GM23338 (cell line): ENCODE measurements at regions not wholly inside any gene's neighbourhood (a gene's known extent, or its start where the extent isn't known, plus 50 kb on each side); places are given as distances from the start of the nearest gene placed in this dataset.

Experiments
- ATAC-seq: fragments of 200-7000 bp; cut with Tn5 transposase; 3 replicates; pipeline ENCODE4 v1.9.1; 2020
- DNase-seq: peaks from one replicate; pipeline ENCODE4 v3.0.0-alpha.2; 2015; ENCODE audit warnings: low spot score
- H2AFZ ChIP-seq: fragments of 200-600 bp; sonication (generic); 2 replicates; pipeline ENCODE4 v1.8.0; 2016; ENCODE audit warnings: antibody characterized with exemption, mild to moderate bottlenecking, moderate library complexity
- H3F3A ChIP-seq: fragments of 200-600 bp; sonication (generic); replicated peaks from 2 replicates; pipeline ENCODE4 v1.8.0; 2017; ENCODE audit warnings: antibody characterized with exemption, mixed run types, low read depth
- H3K27ac ChIP-seq: fragments of 200-600 bp; sonication (generic); 2 replicates; pipeline ENCODE4 v1.6.1; 2016; ENCODE audit warnings: low read depth
- H3K27me3 ChIP-seq: fragments of 200-600 bp; sonication (generic); 2 replicates; pipeline ENCODE4 v1.8.0; 2016; ENCODE audit warnings: mild to moderate bottlenecking, mixed run types, moderate library complexity; ENCODE audit not compliant: insufficient read depth
- H3K36me3 ChIP-seq: fragments of 200-600 bp; sonication (generic); 2 replicates; pipeline ENCODE4 v1.8.0; 2016; ENCODE audit warnings: mild to moderate bottlenecking; ENCODE audit not compliant: insufficient read depth
- H3K4me1 ChIP-seq: fragments of 200-600 bp; sonication (generic); 2 replicates; pipeline ENCODE4 v1.8.0; 2016; ENCODE audit warnings: mild to moderate bottlenecking, moderate library complexity; ENCODE audit not compliant: insufficient read depth
- H3K4me2 ChIP-seq: fragments of 200-600 bp; sonication (generic); 2 replicates; pipeline ENCODE4 v1.7.1; 2017; ENCODE audit warnings: mixed run types
- H3K4me3 ChIP-seq: fragments of 200-600 bp; sonication (generic); 2 replicates; pipeline ENCODE4 v1.6.1; 2016; ENCODE audit warnings: mixed run types
- H3K79me2 ChIP-seq: fragments of 200-600 bp; sonication (generic); replicated peaks from 2 replicates; pipeline ENCODE4 v1.8.0; 2017; ENCODE audit warnings: mild to moderate bottlenecking; ENCODE audit not compliant: insufficient read depth
- H3K9me2 ChIP-seq: fragments of 200-600 bp; sonication (generic); 2 replicates; pipeline ENCODE4 v1.8.0; 2017; ENCODE audit not compliant: insufficient read depth
- H4K20me1 ChIP-seq: fragments of 200-600 bp; sonication (generic); replicated peaks from 2 replicates; pipeline ENCODE4 v1.8.0; 2017; ENCODE audit warnings: mild to moderate bottlenecking; ENCODE audit not compliant: insufficient read depth
- H3K27ac Mint-ChIP-seq: 2 replicates; pipeline ENCODE4 v1.8.0; 2020; ENCODE audit warnings: inconsistent platforms, mild to moderate bottlenecking, moderate library complexity, mixed read lengths
- H3K27me3 Mint-ChIP-seq: 3 replicates; pipeline ENCODE4 v1.8.0; 2022; ENCODE audit warnings: low read depth, mild to moderate bottlenecking, moderate library complexity, mixed read lengths, inconsistent platforms; ENCODE audit not compliant: insufficient read depth, poor library complexity
- H3K36me3 Mint-ChIP-seq: 3 replicates; pipeline ENCODE4 v1.8.0; 2021; ENCODE audit warnings: low read depth, mild to moderate bottlenecking, inconsistent platforms, moderate library complexity, mixed read lengths
- H3K4me1 Mint-ChIP-seq: 3 replicates; pipeline ENCODE4 v1.8.0; 2020; ENCODE audit warnings: mild to moderate bottlenecking, inconsistent platforms, mixed read lengths
- H3K4me3 Mint-ChIP-seq: 3 replicates; pipeline ENCODE4 v1.8.0; 2021; ENCODE audit warnings: moderate library complexity, mild to moderate bottlenecking, inconsistent platforms, mixed read lengths
- H3K9me3 Mint-ChIP-seq: 3 replicates; pipeline ENCODE4 v1.8.0; 2020; ENCODE audit warnings: moderate library complexity, mild to moderate bottlenecking, inconsistent platforms, mixed read lengths
- CREB1 ChIP-seq: fragments of 250-450 bp; sonication (Bioruptor Pico); IDR thresholded peaks from 2 replicates; pipeline ENCODE4 v1.5.0; 2020; ENCODE audit warnings: low read depth, mild to moderate bottlenecking, moderate library complexity
- ETS1 ChIP-seq: IDR thresholded peaks from 2 replicates; pipeline ENCODE4 v1.6.1; 2016; ENCODE audit warnings: antibody characterized with exemption
- EZH2 ChIP-seq: fragments of 200-600 bp; sonication (generic); IDR thresholded peaks from one replicate; pipeline ENCODE4 v1.8.0; 2017; ENCODE audit warnings: antibody characterized with exemption, mild to moderate bottlenecking, low read depth; ENCODE audit not compliant: unreplicated experiment
- EZH2phosphoT487 ChIP-seq: fragments of 200-600 bp; sonication (generic); IDR thresholded peaks from one replicate; pipeline ENCODE4 v1.8.1; 2018; ENCODE audit warnings: antibody characterized with exemption; ENCODE audit not compliant: unreplicated experiment
- JUNB ChIP-seq: IDR thresholded peaks from one replicate; pipeline ENCODE4 v1.6.1; 2016; ENCODE audit warnings: antibody characterized with exemption; ENCODE audit not compliant: unreplicated experiment
- NANOG ChIP-seq: IDR thresholded peaks from 2 replicates; pipeline ENCODE4 v1.6.1; 2016; ENCODE audit warnings: antibody characterized with exemption, borderline replicate concordance
- POLR2AphosphoS5 ChIP-seq: IDR thresholded peaks from 2 replicates; pipeline ENCODE4 v1.6.1; 2016; ENCODE audit warnings: antibody characterized with exemption, low read depth
- REST ChIP-seq: IDR thresholded peaks from one replicate; pipeline ENCODE4 v1.6.1; 2018; ENCODE audit warnings: antibody characterized with exemption; ENCODE audit not compliant: unreplicated experiment
- STAT1 ChIP-seq: IDR thresholded peaks from one replicate; pipeline ENCODE4 v1.6.1; 2016; ENCODE audit warnings: antibody characterized with exemption; ENCODE audit not compliant: unreplicated experiment
- ZNF114 ChIP-seq: fragments of 250-450 bp; sonication (Bioruptor Pico); IDR thresholded peaks from 2 replicates; pipeline ENCODE4 v1.5.0; 2020; ENCODE audit warnings: mild to moderate bottlenecking, moderate library complexity
- ZNF331 ChIP-seq: fragments of 250-450 bp; sonication (Bioruptor Pico); IDR thresholded peaks from 2 replicates; pipeline ENCODE4 v1.5.0; 2020; ENCODE audit warnings: low read depth, mild to moderate bottlenecking, moderate library complexity
- TF ChIP-seq, protein P1 (sequence below): fragments of 250-450 bp; sonication (Bioruptor Pico); IDR thresholded peaks from 2 replicates; pipeline ENCODE4 v1.5.0; 2020; ENCODE audit warnings: mild to moderate bottlenecking, moderate library complexity
- TF ChIP-seq, protein P2 (sequence below), 2 experiments: fragments of 200-600 bp in 1 of 2; sonication (generic) in 1 of 2; conservative IDR thresholded peaks; 2 replicates each; pipeline versions ENCODE4 v1.5.1 to v1.6.1; 2016 to 2017; ENCODE audit warnings: antibody characterized with exemption in 2 of 2, low read depth in 2 of 2, mild to moderate bottlenecking in 2 of 2, moderate library complexity in 1 of 2

DNA sequence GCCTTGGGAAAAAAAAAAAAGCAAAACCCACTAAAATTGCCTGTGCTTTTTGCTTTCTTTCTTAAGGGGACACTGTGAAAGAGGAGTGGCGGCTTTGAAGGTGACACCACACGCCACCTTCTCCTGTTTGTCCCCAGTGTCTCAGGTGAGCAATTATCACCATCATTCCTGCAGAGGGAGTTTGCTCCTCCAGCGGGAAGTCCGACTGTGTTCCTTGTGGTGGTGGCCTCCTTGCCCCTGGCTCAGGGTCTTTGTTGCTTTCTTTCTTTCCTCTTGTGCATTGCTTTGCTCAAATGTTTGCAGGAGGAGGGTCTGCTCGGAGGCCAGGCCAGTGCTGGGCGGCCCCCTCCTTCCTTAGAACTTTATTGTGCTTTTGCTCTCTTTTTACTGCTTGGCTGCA is 164.3 kb upstream of the CXCR4 start:
- H3F3A ChIP-seq = no peaks in the 10 kb centered on the region
- no peaks in the 10 kb centered on the region for H3K36me3 Mint-ChIP-seq
- no peaks in the 10 kb centered on the region for H3K4me1 ChIP-seq
- H3K27ac ChIP-seq = no peak overlapping the region
- no peaks in the 10 kb centered on the region for H4K20me1 ChIP-seq
- H3K9me3 Mint-ChIP-seq = no peaks in the 10 kb centered on the region
- H2AFZ ChIP-seq = peak overlapping the region; percentile 74; the same call in 1 of the 2 replicates
- H3K4me3 Mint-ChIP-seq = no peak overlapping the region
- no peaks in the 10 kb centered on the region for H3K79me2 ChIP-seq
- no peaks in the 10 kb centered on the region for H3K27me3 ChIP-seq
- no peak for ATAC-seq
- no peak overlapping the region for H3K4me2 ChIP-seq
- no peak for DNase-seq
- TF ChIP-seq EZH2phosphoT487 (no peak), EZH2 (no peak), ZNF331 (no peak), JUNB (no peak), REST (no peak), CREB1 (CRISPR knock-in tag) (no peak), ZNF114 (CRISPR knock-in tag) (no peak), NANOG (no peak), POLR2AphosphoS5 (no peak), STAT1 (no peak), ETS1 (no peak)
- TF ChIP-seq, protein P1, sequence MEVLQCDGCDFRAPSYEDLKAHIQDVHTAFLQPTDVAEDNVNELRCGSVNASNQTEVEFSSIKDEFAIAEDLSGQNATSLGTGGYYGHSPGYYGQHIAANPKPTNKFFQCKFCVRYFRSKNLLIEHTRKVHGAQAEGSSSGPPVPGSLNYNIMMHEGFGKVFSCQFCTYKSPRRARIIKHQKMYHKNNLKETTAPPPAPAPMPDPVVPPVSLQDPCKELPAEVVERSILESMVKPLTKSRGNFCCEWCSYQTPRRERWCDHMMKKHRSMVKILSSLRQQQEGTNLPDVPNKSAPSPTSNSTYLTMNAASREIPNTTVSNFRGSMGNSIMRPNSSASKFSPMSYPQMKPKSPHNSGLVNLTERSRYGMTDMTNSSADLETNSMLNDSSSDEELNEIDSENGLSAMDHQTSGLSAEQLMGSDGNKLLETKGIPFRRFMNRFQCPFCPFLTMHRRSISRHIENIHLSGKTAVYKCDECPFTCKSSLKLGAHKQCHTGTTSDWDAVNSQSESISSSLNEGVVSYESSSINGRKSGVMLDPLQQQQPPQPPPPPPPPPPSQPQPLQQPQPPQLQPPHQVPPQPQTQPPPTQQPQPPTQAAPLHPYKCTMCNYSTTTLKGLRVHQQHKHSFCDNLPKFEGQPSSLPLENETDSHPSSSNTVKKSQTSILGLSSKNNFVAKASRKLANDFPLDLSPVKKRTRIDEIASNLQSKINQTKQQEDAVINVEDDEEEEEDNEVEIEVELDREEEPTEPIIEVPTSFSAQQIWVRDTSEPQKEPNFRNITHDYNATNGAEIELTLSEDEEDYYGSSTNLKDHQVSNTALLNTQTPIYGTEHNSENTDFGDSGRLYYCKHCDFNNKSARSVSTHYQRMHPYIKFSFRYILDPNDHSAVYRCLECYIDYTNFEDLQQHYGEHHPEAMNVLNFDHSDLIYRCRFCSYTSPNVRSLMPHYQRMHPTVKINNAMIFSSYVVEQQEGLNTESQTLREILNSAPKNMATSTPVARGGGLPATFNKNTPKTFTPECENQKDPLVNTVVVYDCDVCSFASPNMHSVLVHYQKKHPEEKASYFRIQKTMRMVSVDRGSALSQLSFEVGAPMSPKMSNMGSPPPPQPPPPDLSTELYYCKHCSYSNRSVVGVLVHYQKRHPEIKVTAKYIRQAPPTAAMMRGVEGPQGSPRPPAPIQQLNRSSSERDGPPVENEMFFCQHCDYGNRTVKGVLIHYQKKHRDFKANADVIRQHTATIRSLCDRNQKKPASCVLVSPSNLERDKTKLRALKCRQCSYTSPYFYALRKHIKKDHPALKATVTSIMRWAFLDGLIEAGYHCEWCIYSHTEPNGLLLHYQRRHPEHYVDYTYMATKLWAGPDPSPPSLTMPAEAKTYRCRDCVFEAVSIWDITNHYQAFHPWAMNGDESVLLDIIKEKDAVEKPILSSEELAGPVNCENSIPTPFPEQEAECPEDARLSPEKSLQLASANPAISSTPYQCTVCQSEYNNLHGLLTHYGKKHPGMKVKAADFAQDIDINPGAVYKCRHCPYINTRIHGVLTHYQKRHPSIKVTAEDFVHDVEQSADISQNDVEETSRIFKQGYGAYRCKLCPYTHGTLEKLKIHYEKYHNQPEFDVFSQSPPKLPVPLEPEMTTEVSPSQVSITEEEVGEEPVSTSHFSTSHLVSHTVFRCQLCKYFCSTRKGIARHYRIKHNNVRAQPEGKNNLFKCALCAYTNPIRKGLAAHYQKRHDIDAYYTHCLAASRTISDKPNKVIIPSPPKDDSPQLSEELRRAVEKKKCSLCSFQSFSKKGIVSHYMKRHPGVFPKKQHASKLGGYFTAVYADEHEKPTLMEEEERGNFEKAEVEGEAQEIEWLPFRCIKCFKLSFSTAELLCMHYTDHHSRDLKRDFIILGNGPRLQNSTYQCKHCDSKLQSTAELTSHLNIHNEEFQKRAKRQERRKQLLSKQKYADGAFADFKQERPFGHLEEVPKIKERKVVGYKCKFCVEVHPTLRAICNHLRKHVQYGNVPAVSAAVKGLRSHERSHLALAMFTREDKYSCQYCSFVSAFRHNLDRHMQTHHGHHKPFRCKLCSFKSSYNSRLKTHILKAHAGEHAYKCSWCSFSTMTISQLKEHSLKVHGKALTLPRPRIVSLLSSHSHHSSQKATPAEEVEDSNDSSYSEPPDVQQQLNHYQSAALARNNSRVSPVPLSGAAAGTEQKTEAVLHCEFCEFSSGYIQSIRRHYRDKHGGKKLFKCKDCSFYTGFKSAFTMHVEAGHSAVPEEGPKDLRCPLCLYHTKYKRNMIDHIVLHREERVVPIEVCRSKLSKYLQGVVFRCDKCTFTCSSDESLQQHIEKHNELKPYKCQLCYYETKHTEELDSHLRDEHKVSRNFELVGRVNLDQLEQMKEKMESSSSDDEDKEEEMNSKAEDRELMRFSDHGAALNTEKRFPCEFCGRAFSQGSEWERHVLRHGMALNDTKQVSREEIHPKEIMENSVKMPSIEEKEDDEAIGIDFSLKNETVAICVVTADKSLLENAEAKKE (CRISPR knock-in tag) = no peak
- TF ChIP-seq, protein P2, sequence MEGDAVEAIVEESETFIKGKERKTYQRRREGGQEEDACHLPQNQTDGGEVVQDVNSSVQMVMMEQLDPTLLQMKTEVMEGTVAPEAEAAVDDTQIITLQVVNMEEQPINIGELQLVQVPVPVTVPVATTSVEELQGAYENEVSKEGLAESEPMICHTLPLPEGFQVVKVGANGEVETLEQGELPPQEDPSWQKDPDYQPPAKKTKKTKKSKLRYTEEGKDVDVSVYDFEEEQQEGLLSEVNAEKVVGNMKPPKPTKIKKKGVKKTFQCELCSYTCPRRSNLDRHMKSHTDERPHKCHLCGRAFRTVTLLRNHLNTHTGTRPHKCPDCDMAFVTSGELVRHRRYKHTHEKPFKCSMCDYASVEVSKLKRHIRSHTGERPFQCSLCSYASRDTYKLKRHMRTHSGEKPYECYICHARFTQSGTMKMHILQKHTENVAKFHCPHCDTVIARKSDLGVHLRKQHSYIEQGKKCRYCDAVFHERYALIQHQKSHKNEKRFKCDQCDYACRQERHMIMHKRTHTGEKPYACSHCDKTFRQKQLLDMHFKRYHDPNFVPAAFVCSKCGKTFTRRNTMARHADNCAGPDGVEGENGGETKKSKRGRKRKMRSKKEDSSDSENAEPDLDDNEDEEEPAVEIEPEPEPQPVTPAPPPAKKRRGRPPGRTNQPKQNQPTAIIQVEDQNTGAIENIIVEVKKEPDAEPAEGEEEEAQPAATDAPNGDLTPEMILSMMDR (conservative IDR thresholded peaks at IDR 0.05; ENCODE audit: low read depth in 2 of 2) = no peak
- H3K9me2 ChIP-seq = 0 out of 2 replicates have a peak, but pooled peaks cover 3% of the 10 kb centered on the region
- no peaks in the 10 kb centered on the region for H3K36me3 ChIP-seq
- peaks cover 3% of the 10 kb centered on the region for H3K27me3 Mint-ChIP-seq
- no peak overlapping the region for H3K27ac Mint-ChIP-seq
- H3K4me1 Mint-ChIP-seq = no peaks in the 10 kb centered on the region
- no peak overlapping the region for H3K4me3 ChIP-seq
